C4-2B (cell line): ENCODE measurements at regions not wholly inside any gene's neighbourhood (a gene's known extent, or its start where the extent isn't known, plus 50 kb on each side); places are given as distances from the start of the nearest gene placed in this dataset.

ENCODE experiments used
- CTCF ChIP-seq: fragments of 450-650 bp; conservative IDR thresholded peaks from 2 replicates; pipeline ENCODE4 v1.5.1; 2017; ENCODE audit warnings: mild to moderate bottlenecking
- ZFX ChIP-seq: fragments of 450-650 bp; IDR thresholded peaks from 2 replicates; pipeline ENCODE4 v1.6.1; 2017

- no peak for TF ChIP-seq CTCF
- TF ChIP-seq ZFX, result no peak
These were observed 77.7 kb upstream of the MED13L start for GRCh38 chr12:116354950-116355783.
